ENCODE measurements at regions not wholly inside any gene's neighbourhood (a gene's known extent, or its start where the extent isn't known, plus 50 kb on each side); places are given as distances from the start of the nearest gene placed in this dataset.
"Not testable (repeated sequence)": the region's sequence is repeated elsewhere in the genome, so short reads cannot be mapped to it uniquely, and the experiment has no call there.

- no peak for DNase-seq
Measured at GRCh38 chr3:36097209-36097608, 283.1 kb upstream of the STAC start.

DNA sequence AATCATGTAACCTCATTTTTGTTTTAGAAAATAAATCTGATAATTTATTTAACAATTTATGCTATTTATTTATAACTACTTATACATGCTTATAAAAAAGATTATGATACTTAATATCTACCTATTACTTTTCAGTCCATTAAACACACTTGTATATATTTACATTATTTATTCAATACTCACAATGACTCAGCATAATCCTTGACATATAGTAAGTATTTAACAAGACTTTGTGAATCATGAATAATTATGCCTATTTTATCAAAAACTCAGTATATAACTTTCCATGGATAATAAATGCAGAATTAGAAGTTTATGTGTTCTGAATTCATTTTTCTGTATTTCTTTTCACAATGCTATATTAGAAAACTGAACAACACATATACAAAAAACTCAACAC, 266.0 kb upstream of the STAC start:
- DNase-seq = no peak

GRCh38 chr3:36124118-36124796, 256.0 kb upstream of the STAC start:
- DNase-seq = no peak

DNA sequence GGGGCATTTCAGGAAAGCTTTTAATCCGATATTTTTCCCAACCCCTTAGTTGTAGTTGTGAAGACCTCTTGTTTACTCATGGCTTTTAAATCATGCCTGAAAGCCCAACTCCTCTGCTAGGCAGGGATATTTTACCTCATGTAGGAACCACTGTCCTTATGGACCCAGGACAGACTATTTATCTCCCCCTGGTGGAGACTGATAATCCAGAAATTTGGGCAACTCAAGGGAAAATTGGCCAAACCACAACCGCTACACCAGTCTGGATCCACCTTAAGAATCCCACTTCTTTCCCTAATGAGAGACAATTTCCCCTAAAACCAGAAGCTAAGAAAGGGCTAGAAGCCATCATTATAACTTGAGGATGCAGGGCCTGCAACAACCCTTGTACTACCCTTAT, 248.1 kb upstream of the STAC start:
- no peak for DNase-seq

DNA sequence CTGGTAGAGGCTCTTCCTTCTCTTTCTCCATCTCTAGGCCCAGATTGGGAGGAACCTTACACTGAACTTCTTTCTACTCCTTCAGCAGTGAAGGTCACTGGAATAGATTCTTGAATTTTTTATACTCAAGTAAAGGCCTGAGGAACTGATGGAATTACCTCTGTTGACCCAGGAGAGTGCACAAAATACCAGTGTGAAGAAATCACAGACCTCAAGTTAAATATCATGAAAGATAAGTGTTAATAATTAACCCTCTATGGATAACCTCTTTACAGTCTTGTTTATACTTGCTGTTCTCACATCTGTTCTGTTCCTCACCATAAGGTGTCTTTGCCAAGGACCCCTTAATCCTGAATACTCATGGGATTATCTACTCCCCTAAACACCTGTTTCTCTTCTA, 244.4 kb upstream of the STAC start:
- DNase-seq = no peak

DNA sequence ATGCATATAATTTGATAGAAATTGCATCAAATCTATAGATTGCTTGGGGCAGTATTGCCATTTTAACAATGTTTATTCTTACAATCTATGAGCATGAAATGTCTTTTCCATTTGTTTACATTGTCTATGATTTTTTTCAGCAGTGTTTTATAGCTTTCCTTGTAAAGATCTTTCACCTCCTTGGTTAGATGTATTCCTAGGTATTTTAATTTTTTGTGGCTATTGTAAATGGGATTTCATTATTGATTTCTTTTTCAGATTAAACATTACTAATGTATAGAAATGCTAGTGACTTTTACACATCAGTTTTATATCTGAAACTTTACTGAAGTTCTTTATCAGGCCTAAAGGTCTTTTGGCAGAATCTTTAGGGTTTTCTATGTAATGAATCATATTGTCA, 237.6 kb upstream of the STAC start:
- no peak for DNase-seq

- DNase-seq = no peak
Measured at GRCh38 chr3:36146404-36146803, 233.9 kb upstream of the STAC start.

DNA sequence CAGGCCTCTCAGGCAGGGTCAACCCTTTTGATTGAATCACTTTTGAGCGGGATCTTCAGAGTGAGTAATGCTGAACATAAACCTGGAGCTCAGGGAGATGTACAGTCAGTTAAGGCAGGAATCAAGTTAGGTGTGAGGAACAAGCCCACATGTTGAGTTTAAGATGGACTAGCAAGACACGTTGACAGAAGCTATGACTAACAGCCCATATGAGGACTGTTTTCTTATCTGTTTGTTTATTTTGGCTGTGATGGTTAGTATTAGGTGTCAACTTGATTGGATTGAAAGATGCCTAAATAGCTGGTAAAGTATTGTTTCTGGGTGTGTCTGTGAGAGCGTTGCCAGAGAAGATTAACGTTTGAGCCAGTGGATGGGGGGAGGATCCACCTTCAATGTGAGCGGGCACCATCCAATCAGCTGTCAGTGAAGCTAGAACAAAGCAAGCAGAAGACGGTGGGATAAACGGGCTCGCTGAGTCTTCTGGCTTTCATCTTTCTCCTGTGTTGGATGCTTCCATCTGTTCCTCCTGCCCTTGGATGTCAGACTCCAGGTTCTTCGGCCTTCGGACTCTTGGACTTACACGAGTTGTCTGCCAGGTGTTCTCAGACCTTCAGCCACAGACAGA, 232.3 kb upstream of the STAC start:
- no peak for DNase-seq

GRCh38 chr3:36149447-36149865, 230.8 kb upstream of the STAC start:
- no peak for DNase-seq

- DNase-seq = no peak
Measured at GRCh38 chr3:36155515-36155914, 224.8 kb upstream of the STAC start.

GRCh38 chr3:36164400-36164799, 215.9 kb upstream of the STAC start:
- DNase-seq = no peak

- no peak for DNase-seq
Measured at GRCh38 chr3:36165509-36166290, 214.6 kb upstream of the STAC start.

- DNase-seq = no peak
Measured at GRCh38 chr3:36166477-36166876, 213.8 kb upstream of the STAC start.

- no peak for DNase-seq
Measured at GRCh38 chr3:36172699-36173098, 207.6 kb upstream of the STAC start.

DNA sequence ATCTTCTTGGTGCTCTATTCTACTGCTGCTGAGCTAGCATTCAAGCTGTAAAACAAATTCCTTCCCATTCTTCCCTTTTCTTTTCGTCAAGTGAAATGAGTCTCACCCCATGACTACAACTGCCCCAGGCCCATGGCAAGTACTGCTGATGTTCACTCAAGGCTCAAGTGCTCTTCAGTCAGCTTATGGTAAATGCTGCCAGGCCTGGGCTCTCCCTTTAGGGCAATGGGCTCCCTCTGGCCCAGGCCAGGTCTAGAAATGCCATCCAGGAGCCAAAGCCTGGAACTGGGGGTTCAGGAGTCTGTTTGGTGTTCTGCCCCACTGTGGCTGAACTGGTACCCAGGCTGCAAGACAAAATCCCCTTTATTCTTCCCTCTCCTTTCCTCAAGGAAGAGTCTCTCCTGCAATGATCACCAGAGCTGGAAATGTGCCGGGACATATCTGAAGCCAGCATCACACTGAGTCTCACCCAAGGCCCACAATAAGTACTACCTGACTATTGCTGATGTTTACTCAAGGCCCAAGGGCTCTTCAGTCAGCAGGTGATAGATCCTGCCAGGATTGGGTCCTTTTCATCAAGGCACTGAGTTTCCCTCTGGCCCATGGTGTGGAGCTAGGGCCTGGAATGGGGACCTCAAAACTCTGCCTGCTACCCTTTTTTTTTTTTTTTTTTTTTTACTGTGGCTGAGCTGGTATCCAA, 205.0 kb upstream of the STAC start:
- DNase-seq = no peak

DNA sequence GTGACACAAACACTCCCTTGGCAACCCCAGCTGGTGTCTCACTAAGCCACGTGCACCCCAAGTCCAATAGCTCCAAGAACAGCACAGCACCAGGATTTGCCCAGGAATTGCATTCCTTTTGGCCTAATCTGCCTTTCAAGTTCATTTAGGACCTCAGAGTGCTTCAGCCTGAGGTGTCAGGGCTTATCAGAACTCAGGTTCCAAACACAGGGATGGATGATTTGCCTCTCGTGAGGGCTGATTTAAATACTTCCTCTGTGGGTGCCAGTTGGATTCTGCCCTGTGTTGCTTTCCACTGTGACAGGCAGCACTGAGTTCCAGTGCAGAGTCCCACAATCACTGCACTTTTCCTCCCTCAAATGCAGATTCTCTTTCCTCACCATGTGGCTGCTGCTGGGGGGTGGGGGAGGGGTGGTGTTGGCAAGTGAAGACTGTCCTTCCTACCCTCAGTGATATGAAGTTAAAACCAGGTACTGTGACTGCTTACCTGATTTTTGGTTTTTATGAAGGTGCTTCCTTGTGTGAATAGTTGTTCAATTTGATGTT, 204.3 kb upstream of the STAC start:
- DNase-seq = no peak

- DNase-seq = no peak
Measured at GRCh38 chr3:36178018-36178417, 202.3 kb upstream of the STAC start.

DNA sequence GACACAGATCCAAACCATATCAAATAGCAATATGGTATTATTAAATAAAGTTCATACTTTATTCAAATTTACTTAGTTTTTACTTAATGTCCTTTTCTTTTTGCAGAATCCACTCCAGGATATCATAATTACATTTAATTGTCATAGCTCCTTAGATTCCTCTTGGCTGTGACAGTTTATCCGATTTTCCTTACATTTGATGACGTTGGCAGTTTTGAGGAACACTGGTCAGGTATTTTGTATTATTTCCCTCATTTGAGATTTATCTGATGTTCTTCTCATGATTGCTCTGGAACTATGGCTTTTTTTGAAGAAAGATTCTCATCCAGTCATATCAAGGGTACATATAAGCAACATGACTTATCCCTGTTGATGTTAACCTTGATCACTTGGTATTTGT, 198.3 kb upstream of the STAC start:
- no peak for DNase-seq

- DNase-seq = not testable (repeated sequence)
Measured at GRCh38 chr3:36187197-36187596, 193.1 kb upstream of the STAC start.

GRCh38 chr3:36192901-36193300, 187.4 kb upstream of the STAC start:
- no peak for DNase-seq

GRCh38 chr3:36193448-36193847, 186.9 kb upstream of the STAC start:
- no peak for DNase-seq

DNA sequence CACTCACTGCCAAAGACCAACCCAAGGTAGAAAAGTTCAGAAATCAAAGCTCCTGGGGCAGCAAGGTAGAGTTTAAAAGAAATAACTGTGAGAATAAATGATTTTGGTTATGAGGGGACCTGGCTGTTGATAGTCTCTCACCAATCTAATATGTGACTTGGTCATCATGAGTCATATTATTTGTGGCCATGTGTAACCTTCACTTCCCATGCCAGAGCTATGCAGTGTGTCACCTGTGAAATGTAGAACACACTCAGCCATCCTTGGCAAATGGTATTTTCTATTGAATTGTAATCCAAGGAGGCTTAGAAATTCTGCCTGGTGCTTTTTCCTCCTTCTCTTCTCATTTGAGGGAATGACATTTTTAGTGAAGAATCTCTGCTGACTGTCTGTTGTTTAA, 184.2 kb upstream of the STAC start:
- no peak for DNase-seq

DNA sequence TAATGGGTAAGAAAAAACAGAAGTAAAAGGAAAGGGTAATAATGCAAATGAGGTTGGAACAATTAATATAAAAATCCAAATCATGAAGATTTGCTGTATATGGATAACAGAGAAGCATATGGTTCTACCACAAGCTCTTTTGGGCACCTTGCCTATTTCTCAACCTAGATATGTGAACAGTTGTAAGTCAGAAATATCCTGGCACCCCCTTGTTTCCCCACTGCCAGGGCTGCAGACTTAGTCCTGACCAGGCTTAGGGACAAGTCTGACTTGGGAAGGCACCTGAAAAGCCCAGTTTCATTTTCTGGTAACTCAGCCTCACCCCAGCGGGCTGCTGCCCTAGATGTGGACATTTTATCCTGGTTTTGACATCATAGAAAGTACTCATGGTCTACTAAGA, 183.2 kb upstream of the STAC start:
- no peak for DNase-seq

Measured in CD4-positive, alpha-beta T cell treated with Interleukin-4 for 4 hours (primary cell).